ENCODE measurements at regions not wholly inside any gene's neighbourhood (a gene's known extent, or its start where the extent isn't known, plus 50 kb on each side); places are given as distances from the start of the nearest gene placed in this dataset.

- no peak for DNase-seq (ENCODE audit: low spot score)
Measured at GRCh38 chr16:27685807-27686206, 135.9 kb downstream of the KATNIP start.

GRCh38 chr16:27686926-27687325 lies 137.0 kb downstream of the KATNIP start:
- no peak for DNase-seq (ENCODE audit: low spot score)

GRCh38 chr16:27687605-27688004 lies 137.7 kb downstream of the KATNIP start:
- DNase-seq (ENCODE audit: low spot score), result no peak

- DNase-seq (ENCODE audit: low spot score), result no peak
Measured at GRCh38 chr16:27689711-27690110, 139.8 kb downstream of the KATNIP start.

- DNase-seq (ENCODE audit: low spot score), result no peak
Measured at GRCh38 chr16:27690608-27691007, 140.7 kb downstream of the KATNIP start.

GRCh38 chr16:27691721-27692120 lies 141.8 kb downstream of the KATNIP start:
- no peak for DNase-seq (ENCODE audit: low spot score)

GRCh38 chr16:27692576-27692975 lies 142.6 kb downstream of the KATNIP start:
- DNase-seq (ENCODE audit: low spot score), result no peak

- no peak for DNase-seq (ENCODE audit: low spot score)
Measured at GRCh38 chr16:27695161-27695560, 145.2 kb downstream of the KATNIP start.

- no peak for DNase-seq (ENCODE audit: low spot score)
Measured at GRCh38 chr16:27698266-27698665, 148.3 kb downstream of the KATNIP start.

GRCh38 chr16:27698746-27699145 lies 148.8 kb downstream of the KATNIP start:
- DNase-seq (ENCODE audit: low spot score), result no peak

- DNase-seq (ENCODE audit: low spot score), result no peak
Measured at GRCh38 chr16:27699540-27699939, 149.6 kb downstream of the KATNIP start.

- DNase-seq (ENCODE audit: low spot score), result no peak
Measured at GRCh38 chr16:27700304-27700995, 150.5 kb downstream of the KATNIP start.

- no peak for DNase-seq (ENCODE audit: low spot score)
Measured at GRCh38 chr16:27701381-27701780, 151.4 kb downstream of the KATNIP start.

GRCh38 chr16:27703121-27703520 lies 153.2 kb downstream of the KATNIP start:
- DNase-seq (ENCODE audit: low spot score), result no peak

GRCh38 chr16:27703545-27703944 lies 153.6 kb downstream of the KATNIP start:
- no peak for DNase-seq (ENCODE audit: low spot score)

GRCh38 chr16:27704252-27704651 lies 154.3 kb downstream of the KATNIP start:
- DNase-seq (ENCODE audit: low spot score), result no peak

GRCh38 chr16:27706156-27706865 lies 156.4 kb downstream of the KATNIP start:
- no peak for DNase-seq (ENCODE audit: low spot score)

- no peak for DNase-seq (ENCODE audit: low spot score)
Measured at GRCh38 chr16:27706866-27707685, 157.1 kb downstream of the KATNIP start.

GRCh38 chr16:27708651-27709050 lies 158.7 kb downstream of the KATNIP start:
- no peak for DNase-seq (ENCODE audit: low spot score)

- no peak for DNase-seq (ENCODE audit: low spot score)
Measured at GRCh38 chr16:27712251-27712711, 162.3 kb downstream of the KATNIP start.

- DNase-seq (ENCODE audit: low spot score), result no peak
Measured at GRCh38 chr16:27717726-27718125, 167.8 kb downstream of the KATNIP start.

GRCh38 chr16:27718201-27719105 lies 168.5 kb downstream of the KATNIP start:
- DNase-seq (ENCODE audit: low spot score), result no peak
